ENCODE measurements at regions not wholly inside any gene's neighbourhood (a gene's known extent, or its start where the extent isn't known, plus 50 kb on each side); places are given as distances from the start of the nearest gene placed in this dataset.
"Not testable (repeated sequence)": the region's sequence is repeated elsewhere in the genome, so short reads cannot be mapped to it uniquely, and the experiment has no call there.

- intact Hi-C loops (cut with micrococcal nuclease); H3K27ac Mint-ChIP-seq; H3K27me3 Mint-ChIP-seq; H3K4me1 Mint-ChIP-seq; H3K4me3 Mint-ChIP-seq; H3K36me3 Mint-ChIP-seq (ENCODE audit: low read depth); DNase-seq: not testable (repeated sequence)
- peaks cover 13% of the 10 kb centered on the region for H3K9me3 Mint-ChIP-seq
Observed at GRCh38 chr14:43655194-43655593, 851.9 kb downstream of the FSCB start.

GRCh38 chr14:43651896-43652295, 855.2 kb downstream of the FSCB start:
- Mint-ChIP-seq H3K36me3 (ENCODE audit: low read depth) (no peaks in the 10 kb centered on the region), H3K9me3 (peaks cover 13% of the 10 kb centered on the region), H3K27me3 (no peaks in the 10 kb centered on the region), H3K4me3 (no peak overlapping the region), H3K27ac (no peak overlapping the region), H3K4me1 (no peaks in the 10 kb centered on the region)
- intact Hi-C loops (cut with micrococcal nuclease): no loop called here
- no peak for DNase-seq

DNA sequence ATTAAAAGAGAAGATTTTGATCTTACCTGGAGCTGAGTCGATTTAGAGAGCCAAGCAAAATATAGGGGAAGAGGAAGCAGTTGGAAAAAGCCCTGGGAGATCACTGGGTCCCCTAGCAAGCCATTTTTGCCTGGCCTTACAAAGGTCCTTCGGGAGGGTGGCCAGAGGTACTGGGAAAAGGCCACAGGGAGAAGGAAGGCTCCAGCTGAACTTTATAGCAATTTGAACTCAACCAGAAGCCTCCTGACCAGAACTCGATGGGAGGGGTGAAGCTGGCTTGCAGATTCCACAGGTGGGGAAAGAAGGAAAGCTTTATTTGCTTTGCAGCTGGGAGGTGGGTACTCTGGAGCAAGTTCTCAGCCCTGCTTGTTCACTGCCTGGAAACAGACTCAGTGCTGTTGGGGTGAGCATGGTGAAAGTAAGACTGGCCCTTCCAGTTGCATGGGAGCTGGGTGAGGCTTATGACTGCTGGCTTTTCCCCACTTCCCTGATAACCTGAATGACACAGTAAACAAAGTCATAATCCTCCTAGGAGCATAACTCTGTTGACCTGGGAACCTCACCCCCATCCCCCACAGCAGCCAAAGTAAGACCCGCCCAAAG, 855.8 kb downstream of the FSCB start:
- Mint-ChIP-seq H3K36me3 (ENCODE audit: low read depth) (no peaks in the 10 kb centered on the region), H3K9me3 (peaks cover 9% of the 10 kb centered on the region), H3K4me1 (no peaks in the 10 kb centered on the region), H3K27me3 (no peaks in the 10 kb centered on the region), H3K4me3 (no peak overlapping the region), H3K27ac (no peak overlapping the region)
- intact Hi-C loops (cut with micrococcal nuclease): no loop called here
- no peak for DNase-seq

DNA sequence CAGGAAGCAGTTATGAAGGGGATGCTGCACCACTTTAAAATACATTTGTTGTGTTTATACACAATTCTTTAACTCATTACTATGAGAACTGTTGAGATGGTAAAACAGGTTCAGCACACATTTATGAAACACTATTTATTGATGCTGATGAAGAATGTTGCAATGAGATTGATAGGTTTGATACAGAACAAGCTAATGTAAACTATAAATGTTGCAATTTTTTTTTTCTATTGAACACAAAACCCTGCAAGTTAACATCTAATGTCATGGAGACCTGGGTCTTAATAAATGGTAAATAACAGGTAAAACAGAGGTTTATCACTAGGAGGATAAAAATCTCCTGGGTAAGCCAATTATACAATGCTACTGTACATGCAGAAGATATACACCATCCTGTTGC, 857.6 kb downstream of the FSCB start:
- Mint-ChIP-seq H3K4me1 (no peaks in the 10 kb centered on the region), H3K36me3 (ENCODE audit: low read depth) (no peaks in the 10 kb centered on the region), H3K4me3 (no peak overlapping the region), H3K9me3 (peaks cover 9% of the 10 kb centered on the region), H3K27me3 (no peaks in the 10 kb centered on the region), H3K27ac (no peak overlapping the region)
- DNase-seq: no peak
- intact Hi-C loops (cut with micrococcal nuclease): no loop called here

DNA sequence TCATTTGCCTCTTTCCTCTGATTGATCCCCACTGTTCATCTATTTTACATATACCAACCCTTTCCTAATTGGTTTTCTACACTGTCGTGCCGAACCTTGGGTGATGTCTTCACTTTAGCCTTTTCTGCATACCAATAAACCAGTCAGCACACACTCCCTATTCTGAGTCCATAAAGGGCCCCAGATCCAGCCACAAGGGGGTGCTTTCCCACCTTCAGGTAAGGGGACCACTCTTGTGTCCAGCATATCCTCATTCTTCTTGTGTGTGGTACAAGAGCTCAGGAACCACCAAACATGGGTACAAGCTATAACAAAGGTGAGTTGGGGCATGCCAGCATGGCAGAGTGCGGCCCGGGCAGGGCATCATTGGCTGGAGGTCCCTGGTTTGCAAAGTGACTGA, 859.8 kb downstream of the FSCB start:
- intact Hi-C loops (cut with micrococcal nuclease): no loop called here
- Mint-ChIP-seq H3K27ac (no peak overlapping the region), H3K4me1 (no peaks in the 10 kb centered on the region), H3K36me3 (ENCODE audit: low read depth) (no peaks in the 10 kb centered on the region), H3K4me3 (no peak overlapping the region), H3K27me3 (no peaks in the 10 kb centered on the region), H3K9me3 (peaks cover 9% of the 10 kb centered on the region)
- no peak for DNase-seq

GRCh38 chr14:43640718-43641267, 866.3 kb downstream of the FSCB start:
- Mint-ChIP-seq H3K36me3 (ENCODE audit: low read depth) (no peaks in the 10 kb centered on the region), H3K9me3 (peaks cover 7% of the 10 kb centered on the region), H3K27me3 (no peaks in the 10 kb centered on the region), H3K27ac (no peak overlapping the region), H3K4me3 (no peak overlapping the region), H3K4me1 (no peaks in the 10 kb centered on the region)
- intact Hi-C loops (cut with micrococcal nuclease): no loop called here
- no peak for DNase-seq

- no peak overlapping the region for H3K27ac Mint-ChIP-seq
- no peaks in the 10 kb centered on the region for H3K4me1 Mint-ChIP-seq
- no peak for DNase-seq
- no peaks in the 10 kb centered on the region for H3K36me3 Mint-ChIP-seq (ENCODE audit: low read depth)
- H3K9me3 Mint-ChIP-seq: peaks cover 3% of the 10 kb centered on the region
- no peak overlapping the region for H3K4me3 Mint-ChIP-seq
- intact Hi-C loops (cut with micrococcal nuclease): no loop called here
- no peaks in the 10 kb centered on the region for H3K27me3 Mint-ChIP-seq
Observed at GRCh38 chr14:43625294-43625693, 881.8 kb downstream of the FSCB start.

GRCh38 chr14:43621282-43621681, 885.8 kb downstream of the FSCB start:
- H3K4me3 Mint-ChIP-seq: no peak overlapping the region
- H3K27me3 Mint-ChIP-seq: no peaks in the 10 kb centered on the region
- H3K9me3 Mint-ChIP-seq: no peaks in the 10 kb centered on the region
- H3K4me1 Mint-ChIP-seq: no peaks in the 10 kb centered on the region
- intact Hi-C loops (cut with micrococcal nuclease): no loop called here
- DNase-seq: no peak
- no peaks in the 10 kb centered on the region for H3K36me3 Mint-ChIP-seq (ENCODE audit: low read depth)
- H3K27ac Mint-ChIP-seq: no peak overlapping the region

- H3K36me3 Mint-ChIP-seq (ENCODE audit: low read depth): no peaks in the 10 kb centered on the region
- H3K4me3 Mint-ChIP-seq: no peak overlapping the region
- H3K4me1 Mint-ChIP-seq: no peaks in the 10 kb centered on the region
- intact Hi-C loops (cut with micrococcal nuclease): no loop called here
- no peak for DNase-seq
- H3K27me3 Mint-ChIP-seq: no peaks in the 10 kb centered on the region
- no peak overlapping the region for H3K27ac Mint-ChIP-seq
- H3K9me3 Mint-ChIP-seq: peaks cover 6% of the 10 kb centered on the region
Observed at GRCh38 chr14:43595096-43595772, 911.8 kb downstream of the FSCB start.

DNA sequence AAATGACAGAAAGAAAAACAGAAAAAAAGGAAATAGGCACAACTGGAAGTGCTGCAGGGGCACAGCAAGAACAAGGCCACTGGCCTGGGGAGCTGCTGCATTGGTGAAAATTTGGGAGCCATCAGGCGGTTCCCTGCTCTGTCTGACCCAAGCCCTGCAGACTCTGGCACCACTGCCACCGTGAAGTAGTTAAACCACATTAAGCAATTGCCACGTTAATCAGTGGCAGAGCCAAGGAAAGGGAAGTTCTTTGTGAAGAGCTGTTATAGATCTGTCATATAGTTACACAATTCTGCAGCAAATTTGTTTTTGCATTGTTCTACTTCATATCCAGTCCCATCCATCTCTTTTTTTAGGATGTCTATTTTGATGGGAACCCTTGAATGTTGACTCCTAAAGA, 915.3 kb downstream of the FSCB start:
- Mint-ChIP-seq H3K27ac (no peak overlapping the region), H3K36me3 (ENCODE audit: low read depth) (no peaks in the 10 kb centered on the region), H3K4me1 (no peaks in the 10 kb centered on the region), H3K27me3 (no peaks in the 10 kb centered on the region), H3K4me3 (no peak overlapping the region), H3K9me3 (peaks cover 3% of the 10 kb centered on the region)
- no peak for DNase-seq
- intact Hi-C loops (cut with micrococcal nuclease): no loop called here

- Mint-ChIP-seq H3K27me3 (no peaks in the 10 kb centered on the region), H3K36me3 (ENCODE audit: low read depth) (no peaks in the 10 kb centered on the region), H3K4me1 (no peaks in the 10 kb centered on the region), H3K4me3 (no peak overlapping the region), H3K9me3 (peaks cover 3% of the 10 kb centered on the region), H3K27ac (no peak overlapping the region)
- no peak for DNase-seq
- intact Hi-C loops (cut with micrococcal nuclease): no loop called here
Observed at GRCh38 chr14:43587183-43587582, 919.9 kb downstream of the FSCB start.

- no peak for DNase-seq
- Mint-ChIP-seq H3K9me3 (peaks cover 7% of the 10 kb centered on the region), H3K27ac (no peak overlapping the region), H3K36me3 (ENCODE audit: low read depth) (no peaks in the 10 kb centered on the region), H3K4me1 (no peaks in the 10 kb centered on the region), H3K4me3 (no peak overlapping the region), H3K27me3 (no peaks in the 10 kb centered on the region)
- intact Hi-C loops (cut with micrococcal nuclease): no loop called here
Observed at GRCh38 chr14:43579671-43580070, 927.4 kb downstream of the FSCB start.

GRCh38 chr14:43568022-43568421, 939.1 kb downstream of the FSCB start:
- no peak overlapping the region for H3K4me3 Mint-ChIP-seq
- intact Hi-C loops (cut with micrococcal nuclease): no loop called here
- no peak overlapping the region for H3K27ac Mint-ChIP-seq
- H3K36me3 Mint-ChIP-seq (ENCODE audit: low read depth): no peaks in the 10 kb centered on the region
- no peaks in the 10 kb centered on the region for H3K4me1 Mint-ChIP-seq
- no peaks in the 10 kb centered on the region for H3K27me3 Mint-ChIP-seq
- no peaks in the 10 kb centered on the region for H3K9me3 Mint-ChIP-seq
- no peak for DNase-seq

DNA sequence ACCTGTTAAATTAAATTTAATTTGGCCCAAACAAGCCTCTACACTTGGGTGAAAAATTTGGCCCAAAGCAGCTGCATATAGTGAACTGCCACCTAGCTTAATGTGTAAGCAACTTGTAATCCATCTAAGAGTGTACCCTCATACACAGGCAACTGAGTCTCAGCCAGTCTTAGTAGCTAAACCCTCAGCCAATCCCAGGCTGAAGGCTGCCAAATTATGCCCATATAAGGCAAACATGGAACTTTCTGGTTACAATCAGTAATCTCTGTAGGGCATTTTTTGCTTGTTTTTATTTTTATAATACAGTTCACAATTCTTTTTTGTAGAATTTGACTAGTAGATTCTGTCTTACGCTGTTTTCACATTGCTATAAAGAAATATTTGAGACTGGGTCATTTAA, 958.7 kb downstream of the FSCB start:
- DNase-seq: no peak
- Mint-ChIP-seq H3K4me3 (no peak overlapping the region), H3K9me3 (peaks cover 6% of the 10 kb centered on the region), H3K27ac (no peak overlapping the region), H3K36me3 (ENCODE audit: low read depth) (no peaks in the 10 kb centered on the region), H3K27me3 (no peaks in the 10 kb centered on the region), H3K4me1 (no peaks in the 10 kb centered on the region)
- intact Hi-C loops (cut with micrococcal nuclease): no loop called here

DNA sequence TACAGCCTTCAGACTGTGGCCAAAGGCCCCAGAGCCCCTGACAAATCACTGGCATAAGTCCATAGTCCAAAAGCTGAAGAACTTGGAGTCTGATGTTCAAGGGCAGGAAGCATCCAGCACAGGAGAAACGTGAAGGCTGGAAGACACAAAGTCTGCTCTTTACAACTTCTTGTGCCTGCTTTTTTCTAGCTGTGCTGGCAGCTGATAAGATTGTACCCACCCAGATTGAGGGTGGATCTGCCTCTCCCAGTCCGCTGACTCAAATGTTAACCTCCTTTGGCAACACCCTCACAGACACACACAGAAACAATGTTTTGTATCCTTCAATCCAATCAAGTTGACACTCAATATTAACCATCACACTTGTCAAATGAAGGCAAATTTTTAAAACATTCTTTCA, 959.5 kb downstream of the FSCB start:
- intact Hi-C loops (cut with micrococcal nuclease); H3K4me1 Mint-ChIP-seq; H3K27me3 Mint-ChIP-seq; H3K4me3 Mint-ChIP-seq; H3K27ac Mint-ChIP-seq; H3K36me3 Mint-ChIP-seq (ENCODE audit: low read depth); H3K9me3 Mint-ChIP-seq; DNase-seq: not testable (repeated sequence)
